Uterus (tissue), 3 donors: ENCODE measurements at regions not wholly inside any gene's neighbourhood (a gene's known extent, or its start where the extent isn't known, plus 50 kb on each side); places are given as distances from the start of the nearest gene placed in this dataset.

Experiments
- DNase-seq, 2 donors: peaks; one replicate each; pipeline ENCODE4 v3.0.0-alpha.2; 2019 to 2020
- H3K27ac ChIP-seq, 2 donors: fragments of 200-600 bp; sonication (generic); 1 replicate in 1 of 2; 2 replicates in 1 of 2; pipeline ENCODE4 v1.5.1; 2016 to 2018
- H3K27me3 ChIP-seq, 2 donors: fragments of 200-600 bp; sonication (generic); one replicate each; pipeline ENCODE4 v1.5.1; 2018 to 2019; ENCODE audit warnings: control low read depth in 1 of 2
- H3K36me3 ChIP-seq, 2 donors: fragments of 200-600 bp; sonication (generic); one replicate each; pipeline ENCODE4 v1.5.1; 2019; ENCODE audit warnings: control low read depth in 1 of 2
- H3K4me1 ChIP-seq, 2 donors: fragments of 200-600 bp; sonication (generic); one replicate each; pipeline ENCODE4 v1.5.1; 2018 to 2019; ENCODE audit warnings: control low read depth in 1 of 2
- H3K4me3 ChIP-seq, 2 donors: fragments of 200-600 bp; sonication (generic); 1 replicate in 1 of 2; 2 replicates in 1 of 2; pipeline ENCODE4 v1.5.1; 2018 to 2019; ENCODE audit warnings: mild to moderate bottlenecking in 1 of 2
- H3K9me3 ChIP-seq, 2 donors: fragments of 200-600 bp; sonication (generic); one replicate each; pipeline ENCODE4 v1.5.1; 2019; ENCODE audit warnings: control low read depth in 1 of 2
- POLR2A ChIP-seq, 2 donors: fragments of 450-650 bp; IDR thresholded peaks; one replicate each; pipeline ENCODE4 v1.6.1; 2016; ENCODE audit warnings: antibody characterized with exemption in 2 of 2, mild to moderate bottlenecking in 1 of 2, moderate library complexity in 1 of 2
- intact Hi-C: fragments of 100-400 bp; cut with DNase I; formaldehyde crosslinking; loops from one replicate; pipeline ENCODE4 v1.15.1; 2023; ENCODE audit warnings: low total_unique reads
- TF ChIP-seq, protein P1 (sequence below), 4 experiments: fragments of 200-600 bp in 2 of 4; fragments of 450-650 bp in 2 of 4; sonication (generic) in 2 of 4; IDR thresholded peaks; one replicate each; pipeline ENCODE4 v1.5.1; 2016 to 2019; ENCODE audit warnings: antibody characterized with exemption in 4 of 4, mild to moderate bottlenecking in 2 of 4, moderate library complexity in 1 of 4
- donor health status: DM: yes; HTN: yes; CAD: no.

DNA sequence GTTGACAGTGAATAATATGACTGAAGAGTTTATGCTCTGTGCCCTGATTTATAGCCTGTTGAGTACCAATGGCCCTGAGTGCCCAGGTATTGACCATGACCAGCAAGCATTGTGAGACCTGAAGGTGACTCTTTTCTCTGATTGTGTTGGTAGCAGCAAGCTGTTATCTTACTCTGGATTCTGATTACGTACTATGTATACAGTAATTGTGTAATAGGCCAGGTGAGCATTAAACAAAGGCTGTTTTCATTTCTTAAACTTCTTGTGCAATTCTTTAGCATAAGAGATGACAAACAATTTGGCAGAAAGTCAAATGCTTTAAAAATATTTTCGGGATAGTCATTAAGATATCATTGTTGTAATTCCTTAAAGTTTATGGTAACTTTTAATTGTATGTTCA lies 111.7 kb upstream of the PTPRK start:
- Histone ChIP-seq H3K4me3 (no peak overlapping the region), H3K27me3 (no peaks in the 10 kb centered on the region), H3K27ac (no peak overlapping the region), H3K4me1 (no peaks in the 10 kb centered on the region), H3K9me3 (no peaks in the 10 kb centered on the region), H3K36me3 (no peaks in the 10 kb centered on the region)
- intact Hi-C loops, result no loop called here
- TF ChIP-seq, protein P1, sequence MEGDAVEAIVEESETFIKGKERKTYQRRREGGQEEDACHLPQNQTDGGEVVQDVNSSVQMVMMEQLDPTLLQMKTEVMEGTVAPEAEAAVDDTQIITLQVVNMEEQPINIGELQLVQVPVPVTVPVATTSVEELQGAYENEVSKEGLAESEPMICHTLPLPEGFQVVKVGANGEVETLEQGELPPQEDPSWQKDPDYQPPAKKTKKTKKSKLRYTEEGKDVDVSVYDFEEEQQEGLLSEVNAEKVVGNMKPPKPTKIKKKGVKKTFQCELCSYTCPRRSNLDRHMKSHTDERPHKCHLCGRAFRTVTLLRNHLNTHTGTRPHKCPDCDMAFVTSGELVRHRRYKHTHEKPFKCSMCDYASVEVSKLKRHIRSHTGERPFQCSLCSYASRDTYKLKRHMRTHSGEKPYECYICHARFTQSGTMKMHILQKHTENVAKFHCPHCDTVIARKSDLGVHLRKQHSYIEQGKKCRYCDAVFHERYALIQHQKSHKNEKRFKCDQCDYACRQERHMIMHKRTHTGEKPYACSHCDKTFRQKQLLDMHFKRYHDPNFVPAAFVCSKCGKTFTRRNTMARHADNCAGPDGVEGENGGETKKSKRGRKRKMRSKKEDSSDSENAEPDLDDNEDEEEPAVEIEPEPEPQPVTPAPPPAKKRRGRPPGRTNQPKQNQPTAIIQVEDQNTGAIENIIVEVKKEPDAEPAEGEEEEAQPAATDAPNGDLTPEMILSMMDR (IDR thresholded peaks at IDR 0.05), result no peak
- TF ChIP-seq POLR2A (IDR thresholded peaks at IDR 0.05), result no peak
- no peak for DNase-seq

DNA sequence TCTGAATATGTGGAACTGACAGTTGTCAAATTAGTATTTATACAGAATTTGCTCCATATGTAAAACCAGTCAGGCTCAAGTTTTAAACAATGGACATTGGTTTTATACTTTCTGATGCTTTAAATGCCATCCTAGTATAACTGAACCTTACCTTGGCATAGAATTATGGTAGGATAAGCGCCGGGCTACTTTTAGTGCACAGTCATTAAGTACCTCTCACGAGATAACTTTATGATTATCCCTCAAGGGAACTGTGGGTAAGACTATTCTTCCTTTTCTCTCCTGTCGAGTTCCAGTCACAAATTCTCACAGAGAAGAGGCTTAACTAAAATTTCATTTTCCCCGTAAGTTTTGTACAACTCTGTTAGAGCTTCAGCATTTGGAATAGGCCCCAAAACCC lies 110.6 kb upstream of the PTPRK start:
- Histone ChIP-seq H3K27ac (no peak overlapping the region), H3K9me3 (no peaks in the 10 kb centered on the region), H3K36me3 (no peaks in the 10 kb centered on the region), H3K27me3 (no peaks in the 10 kb centered on the region), H3K4me1 (no peaks in the 10 kb centered on the region), H3K4me3 (no peak overlapping the region)
- intact Hi-C loops, result no loop called here
- TF ChIP-seq POLR2A (IDR thresholded peaks at IDR 0.05), result no peak
- TF ChIP-seq, protein P1 (IDR thresholded peaks at IDR 0.05), result no peak
- DNase-seq, result no peak

DNA sequence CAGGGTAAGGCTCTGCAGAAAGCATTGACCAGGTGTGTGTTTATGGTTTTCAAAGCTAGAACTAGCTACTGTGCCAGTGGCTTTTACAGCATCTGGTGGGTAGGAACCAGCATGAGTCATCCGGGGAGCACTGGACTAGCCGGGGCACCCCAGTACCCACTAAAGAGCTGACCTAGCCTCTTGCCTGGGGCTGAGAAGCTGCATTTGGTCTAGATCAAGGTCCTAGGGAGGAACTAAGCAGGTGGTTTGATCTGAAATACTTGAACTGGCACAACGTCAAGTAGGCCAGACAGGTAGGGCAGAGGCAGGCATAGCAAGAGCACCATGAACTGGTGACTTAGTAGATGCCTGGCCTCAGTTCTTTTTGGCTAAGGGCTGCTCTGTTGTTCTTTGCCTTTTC lies 109.8 kb upstream of the PTPRK start:
- intact Hi-C loops, result no loop called here
- H3K4me1 ChIP-seq, result no peaks in the 10 kb centered on the region

DNA sequence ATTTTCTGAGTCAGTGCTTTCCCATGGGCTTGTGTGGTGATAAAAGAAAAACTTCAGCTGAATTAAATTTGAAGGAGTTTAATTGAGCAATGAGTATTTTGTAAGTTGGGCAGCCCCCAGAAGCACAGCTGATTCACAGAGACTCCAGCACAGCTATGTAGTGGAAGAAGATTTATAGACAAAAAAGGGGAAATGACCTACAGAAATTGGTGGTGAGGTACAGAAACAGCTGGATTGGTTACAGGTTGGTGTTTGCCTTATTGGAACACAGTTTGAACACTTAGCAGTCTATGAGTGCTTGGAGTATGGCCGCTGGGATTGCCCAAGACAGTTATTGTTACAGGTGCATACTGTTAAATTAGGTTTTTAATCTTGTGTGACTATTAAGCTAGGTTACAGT lies 96.9 kb upstream of the PTPRK start:
- Histone ChIP-seq H3K4me3 (no peak overlapping the region), H3K27ac (no peak overlapping the region), H3K36me3 (no peaks in the 10 kb centered on the region), H3K4me1 (no peaks in the 10 kb centered on the region), H3K9me3 (no peaks in the 10 kb centered on the region), H3K27me3 (no peaks in the 10 kb centered on the region)
- DNase-seq, result no peak
- TF ChIP-seq, protein P1 (IDR thresholded peaks at IDR 0.05), result no peak
- TF ChIP-seq POLR2A (IDR thresholded peaks at IDR 0.05), result no peak
- intact Hi-C loops, result no loop called here

More for the DNA sequence above, 109.8 kb upstream of the PTPRK start:
- no peaks in the 10 kb centered on the region for H3K27me3 ChIP-seq
- no peak for DNase-seq
- H3K27ac ChIP-seq, result no peak overlapping the region
- no peaks in the 10 kb centered on the region for H3K36me3 ChIP-seq
- no peaks in the 10 kb centered on the region for H3K9me3 ChIP-seq
- no peak overlapping the region for H3K4me3 ChIP-seq
- TF ChIP-seq POLR2A (IDR thresholded peaks at IDR 0.05), result no peak
- TF ChIP-seq, protein P1 (IDR thresholded peaks at IDR 0.05), result no peak

DNA sequence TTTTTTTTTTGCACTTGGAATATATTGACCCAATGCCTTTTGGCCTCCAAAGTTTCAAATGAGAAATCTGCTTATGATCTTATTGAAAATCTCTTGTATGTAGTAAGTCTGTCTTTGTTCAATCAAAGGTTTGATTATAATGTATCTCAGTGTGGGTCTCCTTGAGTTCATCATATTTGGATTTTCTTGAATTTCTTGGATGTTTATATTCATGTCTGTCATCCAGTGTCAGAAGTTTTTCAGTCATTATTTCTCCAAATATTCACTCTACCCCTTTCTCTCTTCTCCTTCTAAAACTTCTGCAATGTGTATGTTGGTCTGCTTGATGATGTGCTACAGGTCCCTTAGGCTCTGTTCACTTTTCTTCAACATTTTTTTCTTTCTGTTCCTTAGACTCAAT lies 95.9 kb upstream of the PTPRK start:
- TF ChIP-seq, protein P1 (IDR thresholded peaks at IDR 0.05), result no peak
- no peak for TF ChIP-seq POLR2A (IDR thresholded peaks at IDR 0.05)
- H3K9me3 ChIP-seq, result no peaks in the 10 kb centered on the region
- H3K27me3 ChIP-seq, result no peaks in the 10 kb centered on the region
- peaks cover 0 to 2% of the 10 kb centered on the region in 2 donors for H3K36me3 ChIP-seq
- no peak overlapping the region for H3K4me3 ChIP-seq
- intact Hi-C loops, result no loop called here
- no peak overlapping the region for H3K27ac ChIP-seq
- no peak for DNase-seq
- no peaks in the 10 kb centered on the region for H3K4me1 ChIP-seq
